ENCODE measurements at regions not wholly inside any gene's neighbourhood (a gene's known extent, or its start where the extent isn't known, plus 50 kb on each side); places are given as distances from the start of the nearest gene placed in this dataset.

GRCh38 chr5:51746023-51746422 is 362.8 kb downstream of the ISL1 start:
- TF ChIP-seq CTCF (conservative IDR thresholded peaks at IDR 0.05), result no peak
- TF ChIP-seq ZFX (IDR thresholded peaks at IDR 0.05), result no peak
- H3K27ac ChIP-seq, result no peak overlapping the region

GRCh38 chr5:51748647-51749046 is 365.4 kb downstream of the ISL1 start:
- no peak for TF ChIP-seq CTCF (conservative IDR thresholded peaks at IDR 0.05)
- no peak for TF ChIP-seq ZFX (IDR thresholded peaks at IDR 0.05)
- no peak overlapping the region for H3K27ac ChIP-seq

All from C4-2B (cell line).